Neural progenitor cell (in vitro differentiated cells): ENCODE measurements at regions not wholly inside any gene's neighbourhood (a gene's known extent, or its start where the extent isn't known, plus 50 kb on each side); places are given as distances from the start of the nearest gene placed in this dataset.

ENCODE experiments used
- DNase-seq: peaks from one replicate; pipeline ENCODE4 v3.0.0-alpha.2; 2016; ENCODE audit warnings: low spot score
- H2AFZ ChIP-seq: fragments of 200-600 bp; sonication (generic); replicated peaks from 2 replicates; pipeline ENCODE4 v1.6.1; 2016; ENCODE audit warnings: antibody characterized with exemption
- H3F3A ChIP-seq: fragments of 200-600 bp; sonication (generic); 2 replicates; pipeline ENCODE4 v1.6.1; 2016; ENCODE audit warnings: antibody characterized with exemption, low read depth
- H3K27ac ChIP-seq: fragments of 200-600 bp; sonication (generic); 2 replicates; pipeline ENCODE4 v1.5.1; 2016; ENCODE audit warnings: mild to moderate bottlenecking
- H3K27me3 ChIP-seq: fragments of 200-600 bp; sonication (generic); 2 replicates; pipeline ENCODE4 v1.6.1; 2016; ENCODE audit warnings: mild to moderate bottlenecking, moderate library complexity
- H3K36me3 ChIP-seq: fragments of 200-600 bp; sonication (generic); 2 replicates; pipeline ENCODE4 v1.5.1; 2016
- H3K4me1 ChIP-seq: fragments of 200-600 bp; sonication (generic); 2 replicates; pipeline ENCODE4 v1.6.1; 2016; ENCODE audit warnings: mixed run types
- H3K4me2 ChIP-seq: fragments of 200-600 bp; sonication (generic); 2 replicates; pipeline ENCODE4 v1.6.1; 2016
- H3K4me3 ChIP-seq: fragments of 200-600 bp; sonication (generic); 2 replicates; pipeline ENCODE4 v1.5.1; 2016
- H3K79me2 ChIP-seq: fragments of 200-600 bp; sonication (generic); 2 replicates; pipeline ENCODE4 v1.6.1; 2016; ENCODE audit warnings: low read depth
- H3K9ac ChIP-seq: fragments of 200-600 bp; sonication (generic); 2 replicates; pipeline ENCODE4 v1.6.1; 2016
- H3K9me3 ChIP-seq: fragments of 200-600 bp; sonication (generic); 2 replicates; pipeline ENCODE4 v1.5.1; 2016; ENCODE audit warnings: low read depth
- H4K20me1 ChIP-seq: fragments of 200-600 bp; sonication (generic); 2 replicates; pipeline ENCODE4 v1.6.1; 2016; ENCODE audit warnings: low read depth
- H3K27ac Mint-ChIP-seq: 3 replicates; pipeline ENCODE4 v1.8.0; 2021; ENCODE audit warnings: mixed read lengths
- H3K27me3 Mint-ChIP-seq: 2 replicates; pipeline ENCODE4 v1.8.0; 2022; ENCODE audit warnings: low read depth, mild to moderate bottlenecking, inconsistent platforms, moderate library complexity, mixed read lengths; ENCODE audit not compliant: insufficient read depth
- H3K36me3 Mint-ChIP-seq: 3 replicates; pipeline ENCODE4 v1.8.0; 2021; ENCODE audit warnings: mixed read lengths
- H3K4me1 Mint-ChIP-seq: 3 replicates; pipeline ENCODE4 v1.8.0; 2021; ENCODE audit warnings: mixed read lengths
- H3K4me3 Mint-ChIP-seq: 3 replicates; pipeline ENCODE4 v1.8.0; 2021; ENCODE audit warnings: mild to moderate bottlenecking, moderate library complexity, mixed read lengths
- H3K9me3 Mint-ChIP-seq: 3 replicates; pipeline ENCODE4 v1.8.0; 2020; ENCODE audit warnings: mixed read lengths
- CTCF ChIP-seq: fragments of 200-600 bp; sonication (generic); IDR thresholded peaks from 2 replicates; pipeline ENCODE4 v1.5.1; 2017; ENCODE audit warnings: antibody characterized with exemption, mild to moderate bottlenecking
- EZH2 ChIP-seq: fragments of 200-600 bp; sonication (generic); IDR thresholded peaks from 2 replicates; pipeline ENCODE4 v1.6.1; 2017; ENCODE audit warnings: antibody characterized with exemption, mild to moderate bottlenecking, moderate library complexity
- EZH2phosphoT487 ChIP-seq: fragments of 200-600 bp; sonication (generic); IDR thresholded peaks from 2 replicates; pipeline ENCODE4 v1.6.1; 2017; ENCODE audit warnings: antibody characterized with exemption

GRCh38 chr13:62432295-62432694 lies 1016.6 kb upstream of the PCDH20 start:
- no peak overlapping the region for H3K27ac ChIP-seq
- H3K9ac ChIP-seq: no peak overlapping the region
- no peaks in the 10 kb centered on the region for H3K79me2 ChIP-seq
- H4K20me1 ChIP-seq: no peaks in the 10 kb centered on the region
- no peaks in the 10 kb centered on the region for H3K9me3 ChIP-seq
- H3F3A ChIP-seq: no peaks in the 10 kb centered on the region
- no peak overlapping the region for H3K4me3 ChIP-seq
- Mint-ChIP-seq H3K36me3 (no peaks in the 10 kb centered on the region), H3K27me3 (peaks cover 3% of the 10 kb centered on the region), H3K27ac (no peak overlapping the region), H3K9me3 (no peaks in the 10 kb centered on the region), H3K4me1 (no peaks in the 10 kb centered on the region), H3K4me3 (no peak overlapping the region)
- TF ChIP-seq EZH2: no peak
- TF ChIP-seq CTCF: no peak
- TF ChIP-seq EZH2phosphoT487: no peak
- H3K4me1 ChIP-seq: no peaks in the 10 kb centered on the region
- H3K27me3 ChIP-seq: no peaks in the 10 kb centered on the region
- no peak for DNase-seq
- no peak overlapping the region for H3K4me2 ChIP-seq
- no peak overlapping the region for H2AFZ ChIP-seq
- no peaks in the 10 kb centered on the region for H3K36me3 ChIP-seq

DNA sequence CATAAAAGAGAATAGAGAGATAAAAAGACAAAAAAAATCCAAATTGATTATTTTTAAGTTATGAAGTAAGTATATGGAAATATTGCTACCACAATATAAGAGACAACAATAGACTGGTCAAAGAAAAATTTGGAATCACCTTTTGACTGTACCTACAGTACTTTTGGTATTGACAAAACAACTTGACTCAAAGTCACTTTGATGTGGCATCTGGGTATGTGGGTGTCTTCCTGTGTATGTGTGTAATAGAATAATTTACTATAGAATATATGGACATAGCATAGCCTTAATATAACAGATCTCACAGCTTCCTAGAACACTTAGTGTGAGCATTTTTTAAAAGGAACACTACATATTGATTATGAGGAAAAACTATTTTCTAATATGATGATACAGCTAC lies 1016.2 kb upstream of the PCDH20 start:
- Mint-ChIP-seq H3K4me3 (no peak overlapping the region), H3K36me3 (no peaks in the 10 kb centered on the region), H3K27ac (no peak overlapping the region), H3K9me3 (no peaks in the 10 kb centered on the region), H3K4me1 (no peaks in the 10 kb centered on the region), H3K27me3 (peaks cover 3% of the 10 kb centered on the region)
- Histone ChIP-seq H3K9ac (no peak overlapping the region), H3K36me3 (no peaks in the 10 kb centered on the region), H3K9me3 (no peaks in the 10 kb centered on the region), H3K27me3 (no peaks in the 10 kb centered on the region), H4K20me1 (no peaks in the 10 kb centered on the region), H3K4me1 (no peaks in the 10 kb centered on the region), H3K27ac (no peak overlapping the region), H3K4me3 (no peak overlapping the region), H3F3A (no peaks in the 10 kb centered on the region), H3K4me2 (no peak overlapping the region), H3K79me2 (no peaks in the 10 kb centered on the region), H2AFZ (no peak overlapping the region)
- DNase-seq: no peak
- no peak for TF ChIP-seq EZH2
- no peak for TF ChIP-seq CTCF
- TF ChIP-seq EZH2phosphoT487: no peak

GRCh38 chr13:62418872-62419271 lies 1003.2 kb upstream of the PCDH20 start:
- no peaks in the 10 kb centered on the region for H3K36me3 ChIP-seq
- H3K27me3 ChIP-seq: no peaks in the 10 kb centered on the region
- H3K79me2 ChIP-seq: no peaks in the 10 kb centered on the region
- H3K27ac ChIP-seq: no peak overlapping the region
- H3K4me3 Mint-ChIP-seq: no peak overlapping the region
- no peaks in the 10 kb centered on the region for H3K9me3 Mint-ChIP-seq
- H3K4me1 ChIP-seq: no peaks in the 10 kb centered on the region
- no peaks in the 10 kb centered on the region for H3K36me3 Mint-ChIP-seq
- no peaks in the 10 kb centered on the region for H3K9me3 ChIP-seq
- no peak overlapping the region for H3K9ac ChIP-seq
- H3K4me2 ChIP-seq: no peak overlapping the region
- no peak overlapping the region for H2AFZ ChIP-seq
- no peaks in the 10 kb centered on the region for H4K20me1 ChIP-seq
- H3K27me3 Mint-ChIP-seq: peaks cover 2% of the 10 kb centered on the region
- H3K27ac Mint-ChIP-seq: no peak overlapping the region
- no peak overlapping the region for H3K4me3 ChIP-seq
- no peaks in the 10 kb centered on the region for H3K4me1 Mint-ChIP-seq
- no peak for DNase-seq
- H3F3A ChIP-seq: no peaks in the 10 kb centered on the region
- TF ChIP-seq CTCF (no peak), EZH2 (no peak), EZH2phosphoT487 (no peak)

- Mint-ChIP-seq H3K27me3 (peaks cover 2% of the 10 kb centered on the region), H3K9me3 (no peaks in the 10 kb centered on the region), H3K36me3 (no peaks in the 10 kb centered on the region), H3K4me1 (no peaks in the 10 kb centered on the region), H3K27ac (no peak overlapping the region), H3K4me3 (no peak overlapping the region)
- H3K4me2 ChIP-seq: no peak overlapping the region
- H3K79me2 ChIP-seq: no peaks in the 10 kb centered on the region
- no peaks in the 10 kb centered on the region for H3K27me3 ChIP-seq
- no peak overlapping the region for H3K9ac ChIP-seq
- no peak overlapping the region for H3K4me3 ChIP-seq
- no peaks in the 10 kb centered on the region for H3F3A ChIP-seq
- H2AFZ ChIP-seq: no peak overlapping the region
- H3K27ac ChIP-seq: no peak overlapping the region
- DNase-seq: no peak
- H3K36me3 ChIP-seq: no peaks in the 10 kb centered on the region
- H4K20me1 ChIP-seq: no peaks in the 10 kb centered on the region
- H3K9me3 ChIP-seq: no peaks in the 10 kb centered on the region
- no peaks in the 10 kb centered on the region for H3K4me1 ChIP-seq
- no peak for TF ChIP-seq CTCF
- no peak for TF ChIP-seq EZH2
- no peak for TF ChIP-seq EZH2phosphoT487
These were observed 1002.7 kb upstream of the PCDH20 start for GRCh38 chr13:62418376-62418775.
